Fibroblast of villous mesenchyme (primary cell): ENCODE measurements at regions not wholly inside any gene's neighbourhood (a gene's known extent, or its start where the extent isn't known, plus 50 kb on each side); places are given as distances from the start of the nearest gene placed in this dataset.
A peak's percentile ranks its signal among the peaks of the same experiment; 100 is the strongest.

ENCODE experiments used
- DNase-seq: peaks from one replicate; pipeline ENCODE4 v3.0.0-alpha.2; 2010; ENCODE audit warnings: low read depth
- H3K4me3 ChIP-seq: 2 replicates; pipeline ENCODE4 v1.5.1; 2011; ENCODE audit warnings: low read depth, mild to moderate bottlenecking, low read length
- TF ChIP-seq, protein P1 (sequence below): IDR thresholded peaks from 2 replicates; pipeline ENCODE4 v1.5.1; 2012; ENCODE audit warnings: low read depth, mild to moderate bottlenecking, low read length; ENCODE audit not compliant: insufficient read depth

DNA sequence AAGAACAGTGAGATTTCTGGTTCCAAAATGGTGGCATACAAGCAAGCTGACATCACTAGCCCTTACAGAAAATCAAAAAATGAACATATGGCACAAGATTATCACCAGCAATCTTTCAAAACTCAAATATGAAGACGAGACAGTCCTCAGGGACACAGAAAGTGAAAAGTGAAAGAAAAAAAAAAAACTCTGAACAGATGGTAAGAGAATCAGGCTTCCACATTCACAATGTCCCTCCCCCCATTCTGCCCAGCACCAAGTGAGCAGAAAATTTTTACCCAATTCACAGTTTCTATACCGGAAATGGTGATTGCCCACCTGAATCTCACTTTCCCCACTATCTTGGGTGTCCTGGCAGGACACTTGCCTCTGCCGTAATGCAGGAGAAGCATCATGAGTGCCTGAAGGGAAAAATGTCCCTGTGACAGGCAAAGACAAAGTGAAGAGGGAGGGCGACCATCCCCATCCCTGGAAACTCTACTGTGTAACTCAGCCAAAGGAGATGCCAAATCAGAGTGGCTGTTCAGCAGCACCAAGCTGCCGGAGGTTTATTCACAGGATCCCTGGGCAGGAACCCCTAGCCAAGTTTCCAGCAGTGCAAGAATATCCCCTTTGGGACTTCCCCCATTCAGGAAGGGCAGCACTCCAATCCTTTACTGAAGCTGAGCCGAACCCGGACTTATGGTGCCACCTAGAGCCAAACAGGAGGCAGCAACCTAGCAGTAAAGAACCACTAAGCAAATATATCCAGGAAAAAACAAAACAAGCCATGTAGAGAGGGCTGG lies 312.2 kb downstream of the LRATD1 start:
- DNase-seq = peak; percentile 6
- TF ChIP-seq, protein P1, sequence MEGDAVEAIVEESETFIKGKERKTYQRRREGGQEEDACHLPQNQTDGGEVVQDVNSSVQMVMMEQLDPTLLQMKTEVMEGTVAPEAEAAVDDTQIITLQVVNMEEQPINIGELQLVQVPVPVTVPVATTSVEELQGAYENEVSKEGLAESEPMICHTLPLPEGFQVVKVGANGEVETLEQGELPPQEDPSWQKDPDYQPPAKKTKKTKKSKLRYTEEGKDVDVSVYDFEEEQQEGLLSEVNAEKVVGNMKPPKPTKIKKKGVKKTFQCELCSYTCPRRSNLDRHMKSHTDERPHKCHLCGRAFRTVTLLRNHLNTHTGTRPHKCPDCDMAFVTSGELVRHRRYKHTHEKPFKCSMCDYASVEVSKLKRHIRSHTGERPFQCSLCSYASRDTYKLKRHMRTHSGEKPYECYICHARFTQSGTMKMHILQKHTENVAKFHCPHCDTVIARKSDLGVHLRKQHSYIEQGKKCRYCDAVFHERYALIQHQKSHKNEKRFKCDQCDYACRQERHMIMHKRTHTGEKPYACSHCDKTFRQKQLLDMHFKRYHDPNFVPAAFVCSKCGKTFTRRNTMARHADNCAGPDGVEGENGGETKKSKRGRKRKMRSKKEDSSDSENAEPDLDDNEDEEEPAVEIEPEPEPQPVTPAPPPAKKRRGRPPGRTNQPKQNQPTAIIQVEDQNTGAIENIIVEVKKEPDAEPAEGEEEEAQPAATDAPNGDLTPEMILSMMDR = no peak
- no peak overlapping the region for H3K4me3 ChIP-seq

DNA sequence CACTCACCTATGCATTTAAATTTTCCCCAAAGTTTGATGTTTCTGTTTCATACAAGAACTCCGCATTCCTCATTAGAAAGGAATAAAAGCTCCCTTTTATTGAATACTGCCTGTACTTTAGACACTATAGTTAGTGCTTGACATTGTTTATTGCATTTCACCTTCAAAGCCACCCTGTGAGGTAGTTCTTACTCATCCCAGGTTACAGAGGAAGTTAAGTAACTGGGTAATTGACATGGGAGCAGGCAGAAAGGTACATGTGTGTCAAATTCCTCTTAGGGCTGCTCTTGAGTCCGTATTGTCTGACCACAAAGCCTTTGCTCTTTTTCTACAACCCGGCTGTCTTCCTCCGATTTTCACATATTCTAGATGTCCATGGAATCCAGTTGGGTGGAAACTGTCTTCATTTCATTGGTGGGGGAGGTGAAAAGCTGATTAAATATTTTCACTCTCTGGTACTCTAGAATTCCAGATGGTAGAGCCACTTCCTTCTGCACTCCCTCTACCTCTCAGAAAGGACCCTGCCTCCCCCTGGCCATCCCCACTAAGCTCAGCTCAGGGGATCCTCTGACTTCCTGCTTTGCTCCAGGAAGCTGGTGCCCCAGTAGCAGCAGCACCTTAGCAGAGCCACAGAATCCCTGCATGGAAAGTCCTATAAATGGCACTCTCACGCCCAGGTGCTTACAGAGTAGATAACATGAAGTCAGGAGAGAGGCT lies 319.2 kb downstream of the LRATD1 start:
- TF ChIP-seq, protein P1 = no peak
- H3K4me3 ChIP-seq = no peak overlapping the region
- no peak for DNase-seq

DNA sequence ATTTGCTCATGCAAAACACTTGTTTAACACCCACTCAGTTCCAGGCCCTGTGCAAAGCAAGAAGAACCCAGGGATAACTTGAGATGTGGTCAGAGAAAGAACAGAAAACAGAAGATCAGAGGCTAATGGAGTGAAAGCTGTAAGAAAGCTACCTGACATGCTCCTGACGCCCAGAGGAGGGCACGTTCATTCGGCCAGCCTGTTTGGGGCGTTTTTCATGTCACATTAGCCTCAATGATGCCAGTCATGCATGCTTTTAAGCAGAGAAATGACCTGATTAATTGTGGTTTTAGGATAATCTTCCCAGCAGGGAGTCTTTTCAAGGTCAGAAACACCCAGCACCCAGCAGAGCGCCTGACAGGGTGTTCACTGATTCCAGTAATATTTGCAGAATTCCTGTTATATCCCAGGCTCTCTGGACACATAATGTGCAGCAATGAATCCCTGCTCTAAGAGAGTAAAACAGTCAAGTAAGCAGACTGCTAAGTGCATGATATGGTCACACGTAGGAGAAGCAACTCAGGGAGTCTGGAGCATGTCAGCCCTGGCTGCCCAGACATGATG lies 320.0 kb downstream of the LRATD1 start:
- TF ChIP-seq, protein P1 = no peak
- no peak overlapping the region for H3K4me3 ChIP-seq

DNA sequence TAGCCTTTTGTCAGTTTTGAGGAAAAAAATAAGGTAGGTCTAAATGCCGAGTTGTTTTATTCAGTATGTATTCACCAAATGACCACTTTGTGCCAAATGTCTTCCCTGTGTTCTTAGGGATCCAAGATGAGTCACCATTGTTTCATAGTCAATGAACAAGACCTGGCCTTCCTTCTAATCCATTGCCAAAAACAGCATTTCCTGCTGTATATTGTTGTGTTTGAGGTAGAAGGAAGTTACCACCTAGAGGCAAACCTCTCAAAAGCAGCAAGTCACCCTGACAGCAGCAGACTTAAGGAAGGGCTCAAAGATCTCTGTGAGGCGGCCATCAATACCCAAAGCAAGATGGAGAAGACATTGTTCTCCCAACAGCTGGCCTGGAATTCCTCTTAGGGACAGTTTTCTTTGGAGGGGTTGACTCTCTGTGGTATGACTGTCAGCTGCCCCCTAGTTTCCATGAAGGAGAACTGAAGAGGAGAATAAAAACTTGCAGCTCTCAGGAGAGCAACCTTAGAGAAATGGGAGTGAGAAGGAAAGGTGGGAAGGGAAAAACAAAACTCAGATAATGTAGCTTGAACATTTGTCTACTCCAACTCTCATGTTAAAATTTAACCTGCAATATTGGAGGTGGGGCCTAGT lies 328.3 kb downstream of the LRATD1 start:
- DNase-seq = no peak
- H3K4me3 ChIP-seq = no peak overlapping the region
- TF ChIP-seq, protein P1 = no peak

More for the DNA sequence above, 320.0 kb downstream of the LRATD1 start:
- no peak for DNase-seq

DNA sequence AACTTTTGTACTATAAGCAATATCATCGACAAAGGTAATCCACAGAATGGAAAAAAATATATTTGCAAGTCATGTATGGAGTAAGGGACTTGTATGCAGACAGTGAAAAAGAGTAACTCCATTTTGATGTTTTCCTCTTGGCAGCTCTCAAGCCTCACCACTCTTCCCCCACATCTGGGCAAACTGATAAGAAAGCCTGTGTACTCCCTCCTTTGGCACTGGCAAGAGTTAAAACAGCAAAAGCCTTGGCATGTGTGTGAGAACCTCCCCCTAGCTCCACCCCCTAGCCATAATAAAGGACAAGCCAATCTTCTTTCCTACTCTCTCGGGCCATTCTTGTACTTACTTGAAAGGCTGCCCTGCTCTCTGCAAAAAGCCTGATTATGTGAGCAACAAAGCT lies 335.2 kb downstream of the LRATD1 start:
- DNase-seq = no peak
- H3K4me3 ChIP-seq = no peak overlapping the region
- TF ChIP-seq, protein P1 = no peak

DNA sequence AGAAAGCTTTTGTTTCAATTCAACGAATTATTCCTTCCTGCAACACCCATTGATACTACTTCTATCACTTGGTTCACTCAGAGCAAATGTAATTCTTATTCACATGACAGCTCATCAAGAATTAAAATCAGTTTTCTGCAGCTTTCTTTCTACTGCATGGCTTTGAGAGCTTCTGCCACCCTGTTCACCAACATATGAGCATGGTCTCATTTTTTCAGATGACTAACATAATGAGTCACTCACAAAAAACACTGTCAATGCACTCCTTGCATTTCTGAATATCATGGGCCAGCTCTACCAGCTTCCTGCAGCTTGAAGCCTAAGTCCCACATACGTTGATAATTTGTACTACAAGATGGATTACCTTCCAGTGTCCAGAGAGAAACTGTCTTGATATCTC lies 342.9 kb downstream of the LRATD1 start:
- TF ChIP-seq, protein P1 = no peak
- H3K4me3 ChIP-seq = no peak overlapping the region
- DNase-seq = no peak
